NCI-H2107 (cell line): ENCODE measurements at regions not wholly inside any gene's neighbourhood (a gene's known extent, or its start where the extent isn't known, plus 50 kb on each side); places are given as distances from the start of the nearest gene placed in this dataset.

ENCODE experiments used
- DNase-seq: peaks from one replicate; lab custom pipeline; 2025; lab: John Stamatoyannopoulos, UW

- no peak for DNase-seq
Observed at GRCh38 chr2:195606179-195606578, 50.8 kb upstream of the SLC39A10 start.

- DNase-seq: no peak
Observed at GRCh38 chr2:195604706-195605105, 52.3 kb upstream of the SLC39A10 start.

GRCh38 chr2:195603998-195604397 lies 53.0 kb upstream of the SLC39A10 start:
- no peak for DNase-seq

- DNase-seq: no peak
Observed at GRCh38 chr2:195603408-195603807, 53.6 kb upstream of the SLC39A10 start.

- DNase-seq: no peak
Observed at GRCh38 chr2:195602687-195603086, 54.3 kb upstream of the SLC39A10 start.

- no peak for DNase-seq
Observed at GRCh38 chr2:195601361-195601760, 55.7 kb upstream of the SLC39A10 start.

GRCh38 chr2:195600778-195601177 lies 56.2 kb upstream of the SLC39A10 start:
- DNase-seq: no peak

GRCh38 chr2:195596840-195597239 lies 60.2 kb upstream of the SLC39A10 start:
- DNase-seq: no peak

GRCh38 chr2:195595825-195596224 lies 61.2 kb upstream of the SLC39A10 start:
- no peak for DNase-seq

GRCh38 chr2:195594919-195595694 lies 61.9 kb upstream of the SLC39A10 start:
- DNase-seq: no peak

- no peak for DNase-seq
Observed at GRCh38 chr2:195594248-195594647, 62.8 kb upstream of the SLC39A10 start.

- DNase-seq: no peak
Observed at GRCh38 chr2:195592105-195592504, 64.9 kb upstream of the SLC39A10 start.

- no peak for DNase-seq
Observed at GRCh38 chr2:195590861-195591205, 66.2 kb upstream of the SLC39A10 start.

GRCh38 chr2:195590199-195590860 lies 66.7 kb upstream of the SLC39A10 start:
- DNase-seq: no peak

GRCh38 chr2:195587966-195588365 lies 69.1 kb upstream of the SLC39A10 start:
- DNase-seq: no peak

- DNase-seq: no peak
Observed at GRCh38 chr2:195586062-195586714, 70.8 kb upstream of the SLC39A10 start.

GRCh38 chr2:195582188-195582587 lies 74.8 kb upstream of the SLC39A10 start:
- DNase-seq: no peak

- DNase-seq: no peak
Observed at GRCh38 chr2:195579776-195580555, 77.1 kb upstream of the SLC39A10 start.

GRCh38 chr2:195575879-195576401 lies 81.1 kb upstream of the SLC39A10 start:
- DNase-seq: no peak

GRCh38 chr2:195575016-195575415 lies 82.0 kb upstream of the SLC39A10 start:
- DNase-seq: no peak

- no peak for DNase-seq
Observed at GRCh38 chr2:195574312-195574711, 82.7 kb upstream of the SLC39A10 start.
